GM23248 (cell line): ENCODE measurements at regions not wholly inside any gene's neighbourhood (a gene's known extent, or its start where the extent isn't known, plus 50 kb on each side); places are given as distances from the start of the nearest gene placed in this dataset.

Source experiments
- EZH2 ChIP-seq: fragments of 200-600 bp; sonication (generic); IDR thresholded peaks from 2 replicates; pipeline ENCODE4 v1.6.1; 2018; ENCODE audit warnings: antibody characterized with exemption, mild to moderate bottlenecking; ENCODE audit not compliant: insufficient read depth, poor library complexity, severe bottlenecking
- EZH2phosphoT487 ChIP-seq: fragments of 200-600 bp; sonication (generic); IDR thresholded peaks from 2 replicates; pipeline ENCODE4 v1.6.1; 2018; ENCODE audit warnings: antibody characterized with exemption, moderate library complexity, mild to moderate bottlenecking, low read depth; ENCODE audit not compliant: insufficient read depth

DNA sequence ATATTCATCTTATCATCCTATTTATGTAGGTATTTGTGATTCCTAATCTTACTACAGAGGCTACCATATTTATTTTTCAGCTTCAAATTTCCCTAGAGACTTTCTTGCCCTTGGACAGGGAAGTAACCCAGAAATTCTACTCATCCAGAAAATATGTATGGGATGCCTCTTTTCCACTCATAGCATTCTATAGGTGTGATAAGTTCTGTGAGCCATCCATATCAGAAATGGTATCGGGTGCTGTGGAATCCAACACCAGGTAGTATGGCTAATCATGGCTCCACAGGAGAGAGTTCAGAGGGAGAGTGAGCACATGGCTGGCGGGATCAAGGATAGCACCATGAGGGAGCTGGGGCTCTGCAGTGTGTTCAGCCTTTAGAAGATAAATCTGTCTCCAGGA, 349.3 kb upstream of the ACTBL2 start:
- no peak for TF ChIP-seq EZH2
- no peak for TF ChIP-seq EZH2phosphoT487
